ENCODE measurements at regions not wholly inside any gene's neighbourhood (a gene's known extent, or its start where the extent isn't known, plus 50 kb on each side); places are given as distances from the start of the nearest gene placed in this dataset.

DNA sequence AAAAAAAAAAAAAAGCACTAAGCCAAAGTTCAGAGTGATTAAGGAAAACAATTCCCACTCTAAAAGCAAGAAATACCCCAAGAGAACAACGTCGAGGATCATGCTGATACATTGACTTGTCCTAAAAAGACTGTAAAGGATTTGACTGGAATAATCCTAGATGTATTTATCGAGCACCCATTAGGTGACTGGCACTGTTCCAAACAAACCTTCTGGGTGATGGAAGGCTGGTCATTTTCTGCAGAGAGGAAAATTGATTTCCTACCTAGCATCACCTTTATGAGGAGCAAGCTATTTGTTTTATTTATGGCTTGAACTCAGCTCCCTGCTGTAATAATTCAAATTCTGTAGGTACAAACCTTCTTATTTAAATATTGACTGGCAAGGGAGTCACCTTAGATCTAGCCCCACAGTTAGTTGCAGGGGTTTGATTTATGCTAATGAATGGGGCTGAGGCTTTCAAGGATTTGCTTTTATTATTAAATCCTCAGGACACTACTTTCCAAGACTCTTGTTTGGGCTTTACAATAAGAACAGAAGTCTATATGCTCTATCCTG lies 471.0 kb downstream of the OLFM4 start:
- no peak for DNase-seq (ENCODE audit: low read depth)

- DNase-seq (ENCODE audit: low read depth): no peak
Observed at GRCh38 chr13:53501387-53501786, 472.8 kb downstream of the OLFM4 start.

DNA sequence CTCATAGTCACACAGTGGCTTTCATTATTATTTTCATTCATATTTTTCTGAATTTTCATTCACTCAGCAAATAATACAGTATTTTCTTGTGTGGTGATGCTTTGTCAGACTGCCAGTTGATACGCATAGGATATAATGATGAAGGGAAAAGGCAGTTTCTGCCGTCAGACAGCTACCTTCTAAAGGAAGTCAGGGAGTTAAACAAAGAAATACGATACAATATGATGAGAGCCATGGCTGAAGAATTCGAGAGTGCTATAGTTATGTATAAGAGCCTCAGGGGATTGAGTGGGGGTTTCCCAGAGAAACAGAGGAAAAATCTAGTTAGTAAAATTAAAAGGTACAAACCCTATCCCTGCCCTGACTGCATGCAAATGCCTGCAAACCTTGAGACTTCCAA lies 479.1 kb downstream of the OLFM4 start:
- DNase-seq (ENCODE audit: low read depth): no peak

GRCh38 chr13:53512635-53513034 lies 484.0 kb downstream of the OLFM4 start:
- DNase-seq (ENCODE audit: low read depth): no peak

DNA sequence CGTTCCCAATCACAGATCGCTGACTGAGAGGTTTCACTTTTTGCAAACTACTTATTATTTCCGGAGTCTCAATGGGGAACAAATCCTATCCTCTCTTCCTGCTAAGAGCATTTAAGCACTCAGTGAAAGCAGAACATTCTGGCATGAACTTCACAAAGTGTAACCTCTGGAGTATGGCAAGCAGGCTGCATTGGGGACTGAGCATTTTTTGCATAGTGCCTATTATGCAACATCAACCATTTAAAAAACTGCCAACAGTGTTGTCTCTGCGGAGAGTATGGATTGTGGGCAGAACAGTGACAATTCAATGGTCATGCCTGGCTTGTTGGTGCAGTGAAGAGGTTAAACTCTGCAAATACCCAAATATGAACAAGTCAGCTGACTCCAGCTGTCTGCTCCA lies 484.6 kb downstream of the OLFM4 start:
- DNase-seq (ENCODE audit: low read depth): no peak

GRCh38 chr13:53520132-53520531 lies 491.5 kb downstream of the OLFM4 start:
- DNase-seq (ENCODE audit: low read depth): no peak

DNA sequence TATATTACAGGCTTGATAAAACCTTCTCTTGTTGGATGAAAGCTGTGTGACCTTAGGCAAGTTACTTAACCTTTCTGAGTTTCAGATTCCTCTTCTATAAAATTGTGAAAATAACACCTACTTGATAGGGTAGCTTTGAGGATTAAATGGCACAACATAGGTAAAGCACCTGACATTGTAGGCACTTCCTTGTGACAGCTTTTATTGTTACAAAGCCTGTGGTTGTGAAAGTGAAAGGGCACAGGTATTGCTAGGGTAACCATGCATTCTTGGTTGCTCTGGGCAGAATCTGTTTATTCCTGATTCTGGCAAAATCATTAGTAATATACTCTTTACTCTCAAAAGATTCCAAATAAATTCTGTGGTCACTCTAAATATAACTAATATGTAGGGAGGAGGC lies 493.4 kb downstream of the OLFM4 start:
- no peak for DNase-seq (ENCODE audit: low read depth)

DNA sequence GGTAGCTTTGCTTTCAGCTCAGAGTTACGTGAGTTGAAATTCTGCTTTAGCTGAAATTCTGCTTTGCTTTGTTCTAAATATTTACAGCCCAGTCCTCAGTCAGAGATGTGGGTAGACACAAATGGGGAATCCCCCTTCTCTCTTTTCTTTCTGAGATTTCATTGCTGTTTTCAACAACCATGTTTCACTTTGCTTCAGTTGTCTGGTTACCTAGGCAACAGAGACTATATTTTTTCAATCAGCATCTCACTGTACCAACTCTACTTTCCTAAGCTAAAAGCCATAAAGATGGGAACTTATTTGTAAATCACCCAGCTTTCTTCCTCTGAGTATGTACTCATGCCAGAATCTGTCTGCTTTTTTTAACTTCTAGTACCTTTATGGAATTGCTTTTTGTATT lies 509.0 kb downstream of the OLFM4 start:
- DNase-seq (ENCODE audit: low read depth): no peak

GRCh38 chr13:53545340-53545941 lies 516.8 kb downstream of the OLFM4 start:
- no peak for DNase-seq (ENCODE audit: low read depth)

- DNase-seq (ENCODE audit: low read depth): no peak
Observed at GRCh38 chr13:53560556-53560955, 531.9 kb downstream of the OLFM4 start.

DNA sequence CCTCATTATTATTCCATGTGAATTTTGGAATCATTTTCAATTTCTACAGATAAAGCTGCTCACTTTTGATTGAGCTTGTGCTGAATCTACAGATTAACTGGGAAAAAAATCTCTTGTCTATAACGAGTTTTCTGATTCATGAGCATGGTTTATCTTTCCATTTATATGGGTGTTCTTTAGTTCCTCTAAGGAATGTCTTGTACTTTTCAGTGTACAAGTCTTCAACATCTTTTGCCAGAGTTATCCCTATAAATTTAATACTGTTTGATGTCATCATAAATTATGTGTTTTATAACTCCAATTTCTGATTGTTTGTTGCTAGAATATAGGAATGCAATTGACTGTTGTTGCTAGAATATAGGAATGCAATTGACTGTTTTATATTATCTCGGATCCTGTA lies 533.8 kb downstream of the OLFM4 start:
- DNase-seq (ENCODE audit: low read depth): no peak

GRCh38 chr13:53568491-53568890 lies 539.9 kb downstream of the OLFM4 start:
- DNase-seq (ENCODE audit: low read depth): no peak

DNA sequence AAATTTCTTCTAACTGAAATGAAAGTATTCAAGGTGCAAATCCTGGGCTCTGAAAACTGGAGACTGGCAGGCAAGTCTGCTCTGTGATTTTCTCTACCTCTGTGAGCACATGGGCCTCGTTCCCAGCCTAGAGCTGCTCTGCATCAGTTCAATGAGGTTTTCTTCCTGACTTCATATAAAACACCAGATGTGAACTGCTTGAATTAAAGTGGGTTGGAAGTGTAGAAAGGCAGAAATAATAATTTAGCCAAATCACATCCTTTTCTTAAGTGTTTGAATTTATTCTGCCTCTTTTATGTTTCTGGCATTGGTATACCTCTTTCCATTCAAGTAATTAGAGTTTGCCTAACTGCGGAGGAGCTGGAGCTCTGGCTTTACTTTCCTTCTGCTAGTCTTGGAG lies 540.8 kb downstream of the OLFM4 start:
- no peak for DNase-seq (ENCODE audit: low read depth)

- DNase-seq (ENCODE audit: low read depth): no peak
Observed at GRCh38 chr13:53601113-53601512, 572.5 kb downstream of the OLFM4 start.

- DNase-seq (ENCODE audit: low read depth): no peak
Observed at GRCh38 chr13:53605326-53605725, 576.7 kb downstream of the OLFM4 start.

- DNase-seq (ENCODE audit: low read depth): no peak
Observed at GRCh38 chr13:53612200-53612599, 583.6 kb downstream of the OLFM4 start.

- DNase-seq (ENCODE audit: low read depth): no peak
Observed at GRCh38 chr13:53622456-53622855, 593.8 kb downstream of the OLFM4 start.

DNA sequence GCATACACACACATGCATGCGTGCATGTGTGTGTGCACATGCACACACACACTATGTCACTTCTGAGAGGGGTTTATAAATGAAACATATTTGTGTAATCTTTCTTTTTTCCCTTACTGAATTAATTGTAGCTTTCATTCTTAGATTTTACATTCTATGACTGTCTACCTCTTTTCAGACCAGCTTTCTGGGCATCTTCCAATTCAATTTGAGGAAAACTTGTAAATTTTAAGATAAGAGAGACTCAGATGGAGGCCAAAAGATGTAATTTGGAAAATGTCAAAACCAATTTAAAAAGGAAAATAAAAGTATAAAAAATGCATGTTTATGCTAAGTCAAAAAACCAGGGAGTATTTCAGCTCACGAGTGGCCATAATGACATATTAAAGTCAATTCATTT lies 594.5 kb downstream of the OLFM4 start:
- no peak for DNase-seq (ENCODE audit: low read depth)

- no peak for DNase-seq (ENCODE audit: low read depth)
Observed at GRCh38 chr13:53631511-53631910, 602.9 kb downstream of the OLFM4 start.

- no peak for DNase-seq (ENCODE audit: low read depth)
Observed at GRCh38 chr13:53638040-53638439, 609.4 kb downstream of the OLFM4 start.

DNA sequence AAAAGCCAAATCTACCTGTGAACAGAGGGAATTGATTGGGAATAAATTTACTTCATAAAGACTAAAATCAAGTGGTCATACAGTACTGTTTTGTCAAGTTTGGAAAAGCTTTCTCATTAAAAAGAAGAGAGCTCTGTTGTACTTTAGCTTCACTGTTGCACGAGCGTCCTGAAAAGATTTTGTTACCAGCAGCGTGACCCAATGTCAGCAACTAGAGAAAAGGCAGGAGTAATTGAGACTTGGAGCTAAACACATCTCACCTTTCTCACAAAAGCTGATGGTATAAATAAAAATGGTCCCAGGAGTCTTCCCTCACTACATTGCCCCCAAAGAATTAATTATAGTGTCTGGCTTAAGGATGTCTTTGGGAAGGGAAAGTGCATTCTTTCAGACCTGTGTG lies 613.7 kb downstream of the OLFM4 start:
- no peak for DNase-seq (ENCODE audit: low read depth)

DNA sequence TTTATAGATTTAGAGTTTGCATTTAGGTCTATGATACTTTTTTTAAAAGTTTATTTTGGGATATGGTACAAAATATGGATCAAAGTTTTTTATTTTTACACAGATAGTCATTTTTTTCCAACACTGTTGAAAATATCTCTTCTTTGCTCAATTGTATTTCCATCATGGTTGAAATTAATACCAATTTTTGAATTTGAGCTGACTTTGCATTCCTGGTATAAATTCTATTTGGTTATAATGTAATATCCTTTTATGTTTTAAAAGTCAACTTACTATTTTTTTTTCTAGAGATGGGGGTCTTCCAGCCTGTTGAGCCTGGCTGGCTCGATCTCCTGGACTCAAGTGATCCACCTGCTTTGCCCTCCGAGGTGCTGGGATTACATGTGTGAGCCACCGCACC lies 620.1 kb downstream of the OLFM4 start:
- no peak for DNase-seq (ENCODE audit: low read depth)

DNA sequence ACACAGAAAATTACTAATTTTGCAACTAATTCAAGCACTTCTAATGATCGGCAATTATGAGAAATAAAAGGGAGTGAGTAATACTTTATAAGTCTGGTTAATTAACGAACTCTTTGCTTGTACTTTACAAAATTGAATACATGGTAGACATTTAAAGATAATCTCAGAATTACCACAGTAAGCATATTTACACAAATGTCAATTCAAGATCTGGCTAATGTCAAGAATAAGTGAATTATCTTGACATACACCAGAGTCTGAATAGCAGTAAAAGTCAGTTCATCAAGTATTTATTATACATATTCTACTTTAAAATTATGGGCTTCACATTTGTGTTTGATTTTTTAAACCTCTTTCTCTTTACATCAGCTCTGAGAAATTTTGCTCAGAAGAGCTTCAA lies 643.4 kb downstream of the OLFM4 start:
- no peak for DNase-seq (ENCODE audit: low read depth)

DNA sequence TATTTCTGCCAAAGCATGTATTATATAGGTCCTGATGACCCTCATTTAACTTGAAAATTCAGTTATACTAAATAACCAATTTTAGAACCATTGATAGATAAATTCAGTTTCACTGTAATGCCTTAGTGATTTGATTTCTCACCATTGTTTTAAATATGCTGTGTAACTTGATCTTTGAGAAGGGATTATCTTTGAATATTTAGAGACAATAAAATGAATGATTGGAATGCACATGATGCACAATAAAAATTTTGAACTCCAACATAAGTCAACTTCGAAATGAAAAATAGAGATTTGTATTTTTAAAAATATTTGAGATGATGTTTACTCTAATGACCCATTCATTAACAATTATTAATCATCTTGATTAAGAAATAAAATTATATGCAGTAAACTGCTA lies 654.5 kb downstream of the OLFM4 start:
- DNase-seq (ENCODE audit: low read depth): no peak

- DNase-seq (ENCODE audit: low read depth): no peak
Observed at GRCh38 chr13:53683608-53684007, 655.0 kb downstream of the OLFM4 start.
